Vagina (tissue), 2 donors: ENCODE measurements at regions not wholly inside any gene's neighbourhood (a gene's known extent, or its start where the extent isn't known, plus 50 kb on each side); places are given as distances from the start of the nearest gene placed in this dataset.
"Not testable (repeated sequence)": the region's sequence is repeated elsewhere in the genome, so short reads cannot be mapped to it uniquely, and the experiment has no call there.

Source experiments
- DNase-seq, 2 donors: peaks; one replicate each; pipeline ENCODE4 v3.0.0-alpha.2; 2017; ENCODE audit errors: extremely low spot score in 2 of 2
- H3K27ac ChIP-seq: fragments of 200-600 bp; sonication (generic); one replicate; pipeline ENCODE4 v1.5.1; 2019
- H3K27me3 ChIP-seq: fragments of 200-600 bp; sonication (generic); one replicate; pipeline ENCODE4 v1.5.1; 2019
- H3K36me3 ChIP-seq, 2 donors: fragments of 200-600 bp; sonication (generic); one replicate each; pipeline ENCODE4 v1.5.1; 2017 to 2019
- H3K4me1 ChIP-seq: fragments of 200-600 bp; sonication (generic); one replicate; pipeline ENCODE4 v1.5.1; 2019
- H3K4me3 ChIP-seq, 2 donors: fragments of 200-600 bp; sonication (generic); 1 replicate in 1 of 2; 2 replicates in 1 of 2; pipeline ENCODE4 v1.5.1; 2016 to 2019
- H3K9me3 ChIP-seq: fragments of 200-600 bp; sonication (generic); one replicate; pipeline ENCODE4 v1.5.1; 2019
- CTCF ChIP-seq, 3 experiments: fragments of 450-650 bp in 2 of 3; fragments of 200-600 bp in 1 of 3; sonication (generic) in 1 of 3; IDR thresholded peaks; one replicate each; pipeline ENCODE4 v1.5.1; 2017 to 2019; ENCODE audit warnings: antibody characterized with exemption in 3 of 3, mild to moderate bottlenecking in 2 of 3, moderate library complexity in 2 of 3
- POLR2A ChIP-seq, 2 donors: fragments of 450-650 bp; IDR thresholded peaks; one replicate each; pipeline ENCODE4 v1.6.1; 2017; ENCODE audit warnings: antibody characterized with exemption in 2 of 2, mild to moderate bottlenecking in 2 of 2, moderate library complexity in 2 of 2
- POLR2AphosphoS5 ChIP-seq, 2 donors: sonication (generic); formaldehyde crosslinking; IDR thresholded peaks; one replicate each; pipeline ENCODE4 v1.9.0; 2017; ENCODE audit warnings: antibody characterized with exemption in 2 of 2, mild to moderate bottlenecking in 2 of 2, low read depth in 1 of 2; ENCODE audit not compliant: insufficient read depth in 1 of 2
- intact Hi-C: fragments of 100-400 bp; cut with DNase I; formaldehyde crosslinking; loops from one replicate; pipeline ENCODE4 v1.15.1; 2023

- intact Hi-C loops: no loop called here
- TF ChIP-seq POLR2A (IDR thresholded peaks at IDR 0.05): no peak
- TF ChIP-seq CTCF (IDR thresholded peaks at IDR 0.05): no peak
- TF ChIP-seq POLR2AphosphoS5 (IDR thresholded peaks at IDR 0.05; ENCODE audit: insufficient read depth in 1 of 2, low read depth in 1 of 2): no peak
Observed at GRCh38 chr2:142741764-142742269, 135.6 kb upstream of the KYNU start.

GRCh38 chr2:142734770-142735169, 142.7 kb upstream of the KYNU start:
- intact Hi-C loops: no loop called here
- no peaks in the 10 kb centered on the region for H3K36me3 ChIP-seq
- no peaks in the 10 kb centered on the region for H3K27me3 ChIP-seq
- no peaks in the 10 kb centered on the region for H3K4me1 ChIP-seq
- no peak overlapping the region for H3K4me3 ChIP-seq
- no peaks in the 10 kb centered on the region for H3K9me3 ChIP-seq
- no peak for DNase-seq
- no peak overlapping the region for H3K27ac ChIP-seq
- TF ChIP-seq POLR2AphosphoS5 (IDR thresholded peaks at IDR 0.05; ENCODE audit: insufficient read depth in 1 of 2, low read depth in 1 of 2): no peak
- no peak for TF ChIP-seq CTCF (IDR thresholded peaks at IDR 0.05)
- no peak for TF ChIP-seq POLR2A (IDR thresholded peaks at IDR 0.05)

More at GRCh38 chr2:142741764-142742269, 135.6 kb upstream of the KYNU start:
- no peak overlapping the region for H3K4me3 ChIP-seq
- H3K9me3 ChIP-seq: no peaks in the 10 kb centered on the region
- H3K4me1 ChIP-seq: no peaks in the 10 kb centered on the region
- H3K36me3 ChIP-seq: no peaks in the 10 kb centered on the region
- H3K27me3 ChIP-seq: no peaks in the 10 kb centered on the region
- DNase-seq: no peak
- no peak overlapping the region for H3K27ac ChIP-seq

GRCh38 chr2:142734231-142734630, 143.2 kb upstream of the KYNU start:
- intact Hi-C loops: no loop called here
- no peak for DNase-seq
- H3K4me1 ChIP-seq: no peaks in the 10 kb centered on the region
- H3K27me3 ChIP-seq: no peaks in the 10 kb centered on the region
- no peaks in the 10 kb centered on the region for H3K36me3 ChIP-seq
- no peaks in the 10 kb centered on the region for H3K9me3 ChIP-seq
- no peak overlapping the region for H3K27ac ChIP-seq
- H3K4me3 ChIP-seq: no peak overlapping the region
- TF ChIP-seq POLR2A (IDR thresholded peaks at IDR 0.05): no peak
- no peak for TF ChIP-seq CTCF (IDR thresholded peaks at IDR 0.05)
- TF ChIP-seq POLR2AphosphoS5 (IDR thresholded peaks at IDR 0.05; ENCODE audit: insufficient read depth in 1 of 2, low read depth in 1 of 2): no peak

- H3K27me3 ChIP-seq, H3K9me3 ChIP-seq, H3K27ac ChIP-seq, H3K4me1 ChIP-seq, H3K4me3 ChIP-seq, DNase-seq, H3K36me3 ChIP-seq: not testable (repeated sequence)
- intact Hi-C loops: loop anchor here (5.0 kb wide), 1 partner anchor 1263 kb away; no protein-coding TSS in a partner anchor
Observed at GRCh38 chr2:142729814-142730213, 147.7 kb upstream of the KYNU start.

GRCh38 chr2:142727821-142728478, 149.5 kb upstream of the KYNU start:
- H3K27me3 ChIP-seq, H3K4me3 ChIP-seq, H3K27ac ChIP-seq, H3K4me1 ChIP-seq, H3K36me3 ChIP-seq, DNase-seq, H3K9me3 ChIP-seq: not testable (repeated sequence)
- intact Hi-C loops: loop anchor here (5.0 kb wide), 1 partner anchor 1261 kb away; no protein-coding TSS in a partner anchor

GRCh38 chr2:142725386-142725785, 152.1 kb upstream of the KYNU start:
- intact Hi-C loops: loop anchor here (5.0 kb wide), 1 partner anchor 1258 kb away; no protein-coding TSS in a partner anchor
- Histone ChIP-seq H3K27me3 (no peaks in the 10 kb centered on the region), H3K9me3 (no peaks in the 10 kb centered on the region), H3K27ac (no peak overlapping the region), H3K36me3 (no peaks in the 10 kb centered on the region), H3K4me3 (no peak overlapping the region), H3K4me1 (no peaks in the 10 kb centered on the region)
- DNase-seq: no peak
- TF ChIP-seq POLR2A (IDR thresholded peaks at IDR 0.05) (no peak), CTCF (IDR thresholded peaks at IDR 0.05) (no peak), POLR2AphosphoS5 (IDR thresholded peaks at IDR 0.05; ENCODE audit: insufficient read depth in 1 of 2, low read depth in 1 of 2) (no peak)
